ENCODE measurements at regions not wholly inside any gene's neighbourhood (a gene's known extent, or its start where the extent isn't known, plus 50 kb on each side); places are given as distances from the start of the nearest gene placed in this dataset.

GRCh38 chr16:26981266-26981938, 85.3 kb upstream of the C16orf82 start:
- no peak for TF ChIP-seq EZH2phosphoT487 (IDR thresholded peaks at IDR 0.05; ENCODE audit: low read depth)
- no peak for TF ChIP-seq CTCF (IDR thresholded peaks at IDR 0.05; ENCODE audit: low read depth, low read length)

Measured in OCI-LY3 (cell line).